Central memory CD4-positive, alpha-beta T cell (primary cell): ENCODE measurements at regions not wholly inside any gene's neighbourhood (a gene's known extent, or its start where the extent isn't known, plus 50 kb on each side); places are given as distances from the start of the nearest gene placed in this dataset.
A peak's percentile ranks its signal among the peaks of the same experiment; 100 is the strongest.
"Not testable (repeated sequence)": the region's sequence is repeated elsewhere in the genome, so short reads cannot be mapped to it uniquely, and the experiment has no call there.

Experiments
- DNase-seq: peaks from one replicate; pipeline ENCODE4 v3.0.0; 2022

- no peak for DNase-seq
Observed at GRCh38 chr5:81825237-81825636, 74.3 kb upstream of the SSBP2 start.

GRCh38 chr5:81823736-81824135 lies 72.8 kb upstream of the SSBP2 start:
- DNase-seq, result not testable (repeated sequence)

- no peak for DNase-seq
Observed at GRCh38 chr5:81820863-81821262, 70.0 kb upstream of the SSBP2 start.

- no peak for DNase-seq
Observed at GRCh38 chr5:81820318-81820636, 69.4 kb upstream of the SSBP2 start.

- no peak for DNase-seq
Observed at GRCh38 chr5:81819556-81820317, 68.8 kb upstream of the SSBP2 start.

- peak; percentile 45 for DNase-seq
Observed at GRCh38 chr5:81817980-81818379, 67.1 kb upstream of the SSBP2 start.

GRCh38 chr5:81817086-81817485 lies 66.2 kb upstream of the SSBP2 start:
- no peak for DNase-seq

- no peak for DNase-seq
Observed at GRCh38 chr5:81815321-81815720, 64.4 kb upstream of the SSBP2 start.

GRCh38 chr5:81808106-81808505 lies 57.2 kb upstream of the SSBP2 start:
- DNase-seq, result no peak

GRCh38 chr5:81805086-81805485 lies 54.2 kb upstream of the SSBP2 start:
- no peak for DNase-seq

GRCh38 chr5:81803812-81804211 lies 52.9 kb upstream of the SSBP2 start:
- no peak for DNase-seq

- no peak for DNase-seq
Observed at GRCh38 chr5:81802625-81803024, 51.7 kb upstream of the SSBP2 start.

- DNase-seq, result no peak
Observed at GRCh38 chr5:81802020-81802419, 51.1 kb upstream of the SSBP2 start.

GRCh38 chr5:81800797-81801196 lies 49.9 kb upstream of the SSBP2 start:
- no peak for DNase-seq
